ENCODE measurements at regions not wholly inside any gene's neighbourhood (a gene's known extent, or its start where the extent isn't known, plus 50 kb on each side); places are given as distances from the start of the nearest gene placed in this dataset.

DNA sequence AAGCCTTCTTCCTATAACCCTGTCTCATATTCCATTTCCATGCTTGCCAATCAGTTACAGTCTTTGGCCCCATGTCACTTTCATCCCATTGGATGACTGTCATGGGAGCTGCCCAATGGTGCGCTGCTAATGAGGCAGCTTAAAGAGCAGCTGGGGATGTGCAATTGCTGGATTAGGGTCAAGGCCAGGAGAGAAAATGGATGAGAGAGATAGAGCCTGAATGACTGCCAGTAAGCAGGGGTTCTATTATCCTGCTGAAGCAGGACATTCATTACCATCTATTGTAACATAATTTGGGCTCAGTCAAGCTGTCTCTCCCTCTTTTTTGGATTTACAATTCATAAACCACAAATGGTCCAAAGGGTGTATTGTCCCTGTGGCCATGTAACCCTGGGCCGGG lies 909.0 kb downstream of the CENPC start:
- H3K27ac ChIP-seq (ENCODE audit: low read depth in 2 of 2, low read length in 1 of 2): no peak overlapping the region
- TF ChIP-seq, protein P1, sequence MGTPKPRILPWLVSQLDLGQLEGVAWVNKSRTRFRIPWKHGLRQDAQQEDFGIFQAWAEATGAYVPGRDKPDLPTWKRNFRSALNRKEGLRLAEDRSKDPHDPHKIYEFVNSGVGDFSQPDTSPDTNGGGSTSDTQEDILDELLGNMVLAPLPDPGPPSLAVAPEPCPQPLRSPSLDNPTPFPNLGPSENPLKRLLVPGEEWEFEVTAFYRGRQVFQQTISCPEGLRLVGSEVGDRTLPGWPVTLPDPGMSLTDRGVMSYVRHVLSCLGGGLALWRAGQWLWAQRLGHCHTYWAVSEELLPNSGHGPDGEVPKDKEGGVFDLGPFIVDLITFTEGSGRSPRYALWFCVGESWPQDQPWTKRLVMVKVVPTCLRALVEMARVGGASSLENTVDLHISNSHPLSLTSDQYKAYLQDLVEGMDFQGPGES (IDR thresholded peaks at IDR 0.05; ENCODE audit: low read depth, low read length): no peak
- TF ChIP-seq, protein P2, sequence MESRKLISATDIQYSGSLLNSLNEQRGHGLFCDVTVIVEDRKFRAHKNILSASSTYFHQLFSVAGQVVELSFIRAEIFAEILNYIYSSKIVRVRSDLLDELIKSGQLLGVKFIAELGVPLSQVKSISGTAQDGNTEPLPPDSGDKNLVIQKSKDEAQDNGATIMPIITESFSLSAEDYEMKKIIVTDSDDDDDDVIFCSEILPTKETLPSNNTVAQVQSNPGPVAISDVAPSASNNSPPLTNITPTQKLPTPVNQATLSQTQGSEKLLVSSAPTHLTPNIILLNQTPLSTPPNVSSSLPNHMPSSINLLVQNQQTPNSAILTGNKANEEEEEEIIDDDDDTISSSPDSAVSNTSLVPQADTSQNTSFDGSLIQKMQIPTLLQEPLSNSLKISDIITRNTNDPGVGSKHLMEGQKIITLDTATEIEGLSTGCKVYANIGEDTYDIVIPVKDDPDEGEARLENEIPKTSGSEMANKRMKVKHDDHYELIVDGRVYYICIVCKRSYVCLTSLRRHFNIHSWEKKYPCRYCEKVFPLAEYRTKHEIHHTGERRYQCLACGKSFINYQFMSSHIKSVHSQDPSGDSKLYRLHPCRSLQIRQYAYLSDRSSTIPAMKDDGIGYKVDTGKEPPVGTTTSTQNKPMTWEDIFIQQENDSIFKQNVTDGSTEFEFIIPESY (IDR thresholded peaks at IDR 0.05; ENCODE audit: borderline replicate concordance, low read depth): no peak
- no peak for TF ChIP-seq TCF12 (IDR thresholded peaks at IDR 0.05)
- TF ChIP-seq FOSL2 (IDR thresholded peaks at IDR 0.05; ENCODE audit: borderline replicate concordance, low read depth): no peak
- no peak for TF ChIP-seq FOXM1 (IDR thresholded peaks at IDR 0.05; ENCODE audit: low read depth)
- TF ChIP-seq, protein P3, sequence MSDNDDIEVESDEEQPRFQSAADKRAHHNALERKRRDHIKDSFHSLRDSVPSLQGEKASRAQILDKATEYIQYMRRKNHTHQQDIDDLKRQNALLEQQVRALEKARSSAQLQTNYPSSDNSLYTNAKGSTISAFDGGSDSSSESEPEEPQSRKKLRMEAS (IDR thresholded peaks at IDR 0.05; ENCODE audit: low read depth): no peak
- no peak for TF ChIP-seq CHD2 (IDR thresholded peaks at IDR 0.05; ENCODE audit: low read length, partially characterized antibody)
- no peak for TF ChIP-seq ELF1 (IDR thresholded peaks at IDR 0.05)
- no peak for TF ChIP-seq EZH2phosphoT487 (IDR thresholded peaks at IDR 0.05; ENCODE audit: borderline replicate concordance, low read depth)
- TF ChIP-seq, protein P4, sequence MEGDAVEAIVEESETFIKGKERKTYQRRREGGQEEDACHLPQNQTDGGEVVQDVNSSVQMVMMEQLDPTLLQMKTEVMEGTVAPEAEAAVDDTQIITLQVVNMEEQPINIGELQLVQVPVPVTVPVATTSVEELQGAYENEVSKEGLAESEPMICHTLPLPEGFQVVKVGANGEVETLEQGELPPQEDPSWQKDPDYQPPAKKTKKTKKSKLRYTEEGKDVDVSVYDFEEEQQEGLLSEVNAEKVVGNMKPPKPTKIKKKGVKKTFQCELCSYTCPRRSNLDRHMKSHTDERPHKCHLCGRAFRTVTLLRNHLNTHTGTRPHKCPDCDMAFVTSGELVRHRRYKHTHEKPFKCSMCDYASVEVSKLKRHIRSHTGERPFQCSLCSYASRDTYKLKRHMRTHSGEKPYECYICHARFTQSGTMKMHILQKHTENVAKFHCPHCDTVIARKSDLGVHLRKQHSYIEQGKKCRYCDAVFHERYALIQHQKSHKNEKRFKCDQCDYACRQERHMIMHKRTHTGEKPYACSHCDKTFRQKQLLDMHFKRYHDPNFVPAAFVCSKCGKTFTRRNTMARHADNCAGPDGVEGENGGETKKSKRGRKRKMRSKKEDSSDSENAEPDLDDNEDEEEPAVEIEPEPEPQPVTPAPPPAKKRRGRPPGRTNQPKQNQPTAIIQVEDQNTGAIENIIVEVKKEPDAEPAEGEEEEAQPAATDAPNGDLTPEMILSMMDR (IDR thresholded peaks at IDR 0.05): no peak
- TF ChIP-seq, protein P5, sequence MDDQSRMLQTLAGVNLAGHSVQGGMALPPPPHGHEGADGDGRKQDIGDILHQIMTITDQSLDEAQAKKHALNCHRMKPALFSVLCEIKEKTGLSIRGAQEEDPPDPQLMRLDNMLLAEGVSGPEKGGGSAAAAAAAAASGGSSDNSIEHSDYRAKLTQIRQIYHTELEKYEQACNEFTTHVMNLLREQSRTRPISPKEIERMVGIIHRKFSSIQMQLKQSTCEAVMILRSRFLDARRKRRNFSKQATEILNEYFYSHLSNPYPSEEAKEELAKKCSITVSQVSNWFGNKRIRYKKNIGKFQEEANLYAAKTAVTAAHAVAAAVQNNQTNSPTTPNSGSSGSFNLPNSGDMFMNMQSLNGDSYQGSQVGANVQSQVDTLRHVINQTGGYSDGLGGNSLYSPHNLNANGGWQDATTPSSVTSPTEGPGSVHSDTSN (IDR thresholded peaks at IDR 0.05): no peak
- TF ChIP-seq SMC3 (IDR thresholded peaks at IDR 0.05; ENCODE audit: low read depth, low read length): no peak
- no peak for TF ChIP-seq NFIC (IDR thresholded peaks at IDR 0.05; ENCODE audit: borderline replicate concordance)
- H3K79me2 ChIP-seq (ENCODE audit: insufficient read depth): no peaks in the 10 kb centered on the region
- no peaks in the 10 kb centered on the region for H3K9me2 ChIP-seq
- H4K20me1 ChIP-seq (ENCODE audit: insufficient read depth): no peaks in the 10 kb centered on the region
- H3K9ac ChIP-seq: no peak overlapping the region
- no peak overlapping the region for H2AFZ ChIP-seq (ENCODE audit: low read depth)
- H3K36me3 ChIP-seq (replicated peaks in 1 of 2; ENCODE audit: control insufficient read depth in 1 of 2, insufficient read depth in 2 of 2, low read length in 1 of 2): no peaks in the 10 kb centered on the region
- H3K27me3 ChIP-seq (ENCODE audit: insufficient read depth): no peaks in the 10 kb centered on the region
- H3K4me2 ChIP-seq: no peak overlapping the region
- WGBS (ENCODE audit: low lambda C conversion rate): 7% methylated on average over 2 of the region's 2 CpGs
- no peaks in the 10 kb centered on the region for H3F3A ChIP-seq (replicated peaks; ENCODE audit: insufficient read depth)
- H3K4me1 ChIP-seq (ENCODE audit: control insufficient read depth in 1 of 2, insufficient read depth in 2 of 2, low read depth in 1 of 2, low read length in 1 of 2): no peaks in the 10 kb centered on the region
- CTCF ChIA-PET: interaction anchor here (1.5 kb wide), 1 partner anchor 211 kb away, joined by 3 read pairs; no protein-coding TSS in a partner anchor
- no peak for DNase-seq
- H3K9me3 ChIP-seq: no peaks in the 10 kb centered on the region
- POLR2A ChIA-PET: no interaction called here
- no peak overlapping the region for H3K4me3 ChIP-seq (ENCODE audit: low read depth in 2 of 2, low read length in 1 of 2)

All from SK-N-SH (cell line).